SKM-1 (cell line): ENCODE measurements at regions not wholly inside any gene's neighbourhood (a gene's known extent, or its start where the extent isn't known, plus 50 kb on each side); places are given as distances from the start of the nearest gene placed in this dataset.

Source experiments
- DNase-seq: peaks from one replicate; lab custom pipeline; 2025; ENCODE audit not compliant: unreplicated experiment; lab: John Stamatoyannopoulos, UW

- no peak for DNase-seq
Observed at GRCh38 chr11:69928975-69929374, 109.8 kb upstream of the FGF3 start.

- DNase-seq = no peak
Observed at GRCh38 chr11:69930081-69931059, 111.2 kb upstream of the FGF3 start.

GRCh38 chr11:69931060-69931910, 112.1 kb upstream of the FGF3 start:
- DNase-seq = no peak

GRCh38 chr11:69931994-69932910, 113.0 kb upstream of the FGF3 start:
- no peak for DNase-seq

GRCh38 chr11:69934861-69935494, 115.8 kb upstream of the FGF3 start:
- DNase-seq = no peak

- no peak for DNase-seq
Observed at GRCh38 chr11:69935941-69936505, 116.8 kb upstream of the FGF3 start.

- DNase-seq = no peak
Observed at GRCh38 chr11:69936771-69937170, 117.6 kb upstream of the FGF3 start.

GRCh38 chr11:69938206-69938605, 119.0 kb upstream of the FGF3 start:
- DNase-seq = no peak

- DNase-seq = no peak
Observed at GRCh38 chr11:69939551-69940245, 120.5 kb upstream of the FGF3 start.

- DNase-seq = no peak
Observed at GRCh38 chr11:69940246-69940610, 121.0 kb upstream of the FGF3 start.

GRCh38 chr11:69941546-69942332, 122.5 kb upstream of the FGF3 start:
- DNase-seq = no peak

- no peak for DNase-seq
Observed at GRCh38 chr11:69942333-69942820, 123.2 kb upstream of the FGF3 start.

GRCh38 chr11:69943066-69943465, 123.8 kb upstream of the FGF3 start:
- DNase-seq = no peak

GRCh38 chr11:69943506-69943905, 124.3 kb upstream of the FGF3 start:
- DNase-seq = no peak

- no peak for DNase-seq
Observed at GRCh38 chr11:69944146-69944795, 125.1 kb upstream of the FGF3 start.

- DNase-seq = no peak
Observed at GRCh38 chr11:69945157-69945556, 125.9 kb upstream of the FGF3 start.

- no peak for DNase-seq
Observed at GRCh38 chr11:69947059-69947792, 128.0 kb upstream of the FGF3 start.
